HepG2 (cell line): ENCODE measurements at regions not wholly inside any gene's neighbourhood (a gene's known extent, or its start where the extent isn't known, plus 50 kb on each side); places are given as distances from the start of the nearest gene placed in this dataset.

ENCODE experiments used
- ATAC-seq: fragments of 200-7000 bp; cut with Tn5 transposase; 3 replicates; pipeline ENCODE4 v1.9.1; 2020; ENCODE audit warnings: mild to moderate bottlenecking, moderate library complexity
- BruUV-seq: library from RNA; stranded (reverse); fragments of 400-500 nt; replicated peaks from 2 replicates; lab custom pipeline; 2021; lab: Mats Ljungman, UMichigan
- CTCF ChIA-PET: fragments of 300-600 bp; formaldehyde crosslinking; extraction: SDS; loops from one replicate; lab custom pipeline; 2021; ENCODE audit warnings: low total read pairs, inconsistent platforms, low intra/inter-chr PET ratio; lab: Yijun Ruan, JAX
- POLR2A ChIA-PET: fragments of 350-600 bp; sonication (Branson Sonifier 250); formaldehyde crosslinking; loops from one replicate; lab custom pipeline; 2020; ENCODE audit warnings: antibody characterized with exemption, inconsistent platforms; lab: Yijun Ruan, JAX
- DNase-seq: peaks from one replicate; pipeline ENCODE4 v3.0.0-alpha.2; 2015; ENCODE audit warnings: low spot score
- FAIRE-seq: peaks from 3 replicates; lab custom pipeline; 2011; peaks lifted over from hg19 to GRCh38; lab: Jason Lieb, UNC
- H2AFZ ChIP-seq: one replicate; pipeline ENCODE4 v1.6.1; 2011; ENCODE audit warnings: low read length, inconsistent platforms
- H3K27ac ChIP-seq: fragments of 300-600 bp; 3 replicates; pipeline ENCODE4 v1.8.0; 2011; ENCODE audit warnings: mixed run types, mild to moderate bottlenecking, mixed read lengths, low read length, inconsistent platforms; ENCODE audit not compliant: insufficient read depth; ENCODE audit errors: extremely low read length
- H3K27me3 ChIP-seq, 2 experiments: fragments of 200-600 bp in 1 of 2; 2 replicates in 1 of 2; 3 replicates in 1 of 2; pipeline versions ENCODE4 v1.6.0 to v1.8.0; 2011; ENCODE audit warnings: low read length in 2 of 2, mild to moderate bottlenecking in 2 of 2, moderate library complexity in 2 of 2, inconsistent platforms in 1 of 2; ENCODE audit not compliant: insufficient read depth in 2 of 2, control insufficient read depth in 1 of 2
- H3K36me3 ChIP-seq, 2 experiments: fragments of 200-600 bp in 1 of 2; replicated peaks in 1 of 2; 2 replicates in 1 of 2; 3 replicates in 1 of 2; pipeline versions ENCODE4 v1.5.1 to v1.8.0; 2011; ENCODE audit warnings: low read length in 2 of 2, inconsistent platforms in 1 of 2; ENCODE audit not compliant: insufficient read depth in 2 of 2, control insufficient read depth in 1 of 2
- H3K4me1 ChIP-seq: 2 replicates; pipeline ENCODE4 v1.5.1; 2012; ENCODE audit warnings: low read length, inconsistent platforms; ENCODE audit not compliant: insufficient read depth
- H3K4me2 ChIP-seq: 2 replicates; pipeline ENCODE4 v1.6.0; 2011; ENCODE audit warnings: low read depth, low read length, inconsistent platforms
- H3K4me3 ChIP-seq, 3 experiments: fragments of 200-600 bp in 1 of 3; sonication (generic), shearing (Covaris generic) in 1 of 3; replicated peaks in 1 of 3; 2 replicates each; pipeline ENCODE4 v1.5.1; 2011 to 2016; ENCODE audit warnings: low read length in 3 of 3, inconsistent platforms in 2 of 3, low read depth in 2 of 3, mild to moderate bottlenecking in 2 of 3, control low read depth in 1 of 3, mixed read lengths in 1 of 3; ENCODE audit not compliant: insufficient read depth in 1 of 3
- H3K79me2 ChIP-seq: one replicate; pipeline ENCODE4 v1.6.1; 2011; ENCODE audit warnings: low read length, inconsistent platforms; ENCODE audit not compliant: insufficient read depth
- H3K9ac ChIP-seq: 2 replicates; pipeline ENCODE4 v1.6.0; 2011; ENCODE audit warnings: mild to moderate bottlenecking, low read depth, low read length, inconsistent platforms; ENCODE audit not compliant: insufficient read depth
- H3K9me3 ChIP-seq: 2 replicates; pipeline ENCODE4 v1.5.1; 2012; ENCODE audit warnings: mild to moderate bottlenecking, low read length
- H4K20me1 ChIP-seq: 2 replicates; pipeline ENCODE4 v1.6.0; 2011; ENCODE audit warnings: inconsistent platforms, mild to moderate bottlenecking, low read length, moderate library complexity; ENCODE audit not compliant: insufficient read depth
- HNRNPL ChIP-seq: fragments of 200-400 bp; formaldehyde crosslinking; IDR thresholded peaks from 2 replicates; pipeline ENCODE4 v1.6.1; 2017; ENCODE audit warnings: mild to moderate bottlenecking, low read depth, low read length
- KLF15 ChIP-seq: sonication (generic); formaldehyde crosslinking; IDR thresholded peaks from 2 replicates; pipeline ENCODE4 v1.8.1; 2023; ENCODE audit warnings: borderline replicate concordance, mild to moderate bottlenecking, inconsistent platforms, missing genetic modification reagents, mixed read lengths
- MAF1 ChIP-seq: sonication (generic); formaldehyde crosslinking; IDR thresholded peaks from 2 replicates; pipeline ENCODE4 v1.5.0; 2020; ENCODE audit warnings: missing genetic modification reagents, borderline replicate concordance
- MIER3 ChIP-seq: IDR thresholded peaks from 2 replicates; pipeline ENCODE4 v1.6.1; 2016; ENCODE audit warnings: missing compliant biosample characterization, borderline replicate concordance
- NFE2L1 ChIP-seq: sonication (generic); formaldehyde crosslinking; IDR thresholded peaks from 2 replicates; pipeline ENCODE4 v1.4.0; 2020; ENCODE audit warnings: missing genetic modification reagents, mild to moderate bottlenecking, borderline replicate concordance
- NONO ChIP-seq, 2 experiments: fragments of 450-650 bp in 1 of 2; sonication (generic) in 1 of 2; formaldehyde crosslinking in 1 of 2; IDR thresholded peaks in 1 of 2; conservative IDR thresholded peaks in 1 of 2; 2 replicates each; pipeline versions ENCODE4 v1.6.1 to v1.8.0; 2017 to 2022; ENCODE audit warnings: mild to moderate bottlenecking in 1 of 2, missing genetic modification reagents in 1 of 2, moderate library complexity in 1 of 2
- NR1H2 ChIP-seq: sonication (generic); formaldehyde crosslinking; IDR thresholded peaks from 2 replicates; pipeline ENCODE4 v1.8.1; 2022; ENCODE audit warnings: low read depth, missing genetic modification reagents, borderline replicate concordance
- PATZ1 ChIP-seq: sonication (generic); formaldehyde crosslinking; IDR thresholded peaks from 2 replicates; pipeline ENCODE4 v1.4.0; 2020; ENCODE audit warnings: missing genetic modification reagents
- PRMT3 ChIP-seq: sonication (generic); formaldehyde crosslinking; IDR thresholded peaks from 2 replicates; pipeline ENCODE4 v1.8.1; 2022; ENCODE audit warnings: low read depth, mild to moderate bottlenecking, moderate library complexity, missing genetic modification reagents, borderline replicate concordance
- RBAK ChIP-seq: sonication (generic); formaldehyde crosslinking; IDR thresholded peaks from 2 replicates; pipeline ENCODE4 v1.5.1; 2020; ENCODE audit warnings: mild to moderate bottlenecking, missing genetic modification reagents
- SAP130 ChIP-seq: IDR thresholded peaks from 2 replicates; pipeline ENCODE4 v1.6.1; 2016; ENCODE audit warnings: low read depth
- TCF12 ChIP-seq, 2 experiments: fragments of 450-650 bp in 1 of 2; sonication (generic) in 1 of 2; formaldehyde crosslinking in 1 of 2; IDR thresholded peaks; 2 replicates each; pipeline versions ENCODE4 v1.6.1 to v1.8.0; 2017 to 2022; ENCODE audit warnings: antibody characterized with exemption in 1 of 2, mild to moderate bottlenecking in 1 of 2, missing genetic modification reagents in 1 of 2, moderate library complexity in 1 of 2
- ZFYVE20 ChIP-seq: sonication (generic); formaldehyde crosslinking; IDR thresholded peaks from 2 replicates; pipeline ENCODE4 v1.8.0; 2023; ENCODE audit warnings: low read depth, mild to moderate bottlenecking, moderate library complexity, missing genetic modification reagents, borderline replicate concordance
- ZNF251 ChIP-seq: sonication (generic); formaldehyde crosslinking; IDR thresholded peaks from 2 replicates; pipeline ENCODE4 v1.9.0; 2021; ENCODE audit warnings: mild to moderate bottlenecking, missing genetic modification reagents
- ZNF570 ChIP-seq: sonication (generic); formaldehyde crosslinking; IDR thresholded peaks from 2 replicates; pipeline ENCODE4 v1.4.0; 2020; ENCODE audit warnings: mild to moderate bottlenecking, missing genetic modification reagents, borderline replicate concordance
- ZNF724P ChIP-seq: sonication (generic); formaldehyde crosslinking; IDR thresholded peaks from 2 replicates; pipeline ENCODE4 v1.8.0; 2022; ENCODE audit warnings: missing genetic modification reagents, borderline replicate concordance
- ZNF740 ChIP-seq: sonication (generic); formaldehyde crosslinking; IDR thresholded peaks from 2 replicates; pipeline ENCODE4 v1.4.0; 2020; ENCODE audit warnings: missing genetic modification reagents
- ZNF781 ChIP-seq: sonication (generic); formaldehyde crosslinking; IDR thresholded peaks from 2 replicates; pipeline ENCODE4 v1.5.1; 2020; ENCODE audit warnings: borderline replicate concordance, mild to moderate bottlenecking, missing genetic modification reagents; ENCODE audit errors: not compliant biosample characterization
- ZNF891 ChIP-seq: sonication (generic); formaldehyde crosslinking; IDR thresholded peaks from 2 replicates; pipeline ENCODE4 v1.5.0; 2020; ENCODE audit warnings: mild to moderate bottlenecking, missing genetic modification reagents
- WGBS: methylation state at CpG from one replicate; pipeline ENCODE4 v1.1.6; 2017; ENCODE audit warnings: low lambda C conversion rate; 5-methylcytosine and 5-hydroxymethylcytosine counted together
- in situ Hi-C: cut with HindIII; loops from 2 replicates; pipeline ENCODE4 v1.10.0; 2017; ENCODE audit warnings: low pct_unique_long_range_greater_than_20kb; ENCODE audit not compliant: extremely low pct_ligation_motif_present
- intact Hi-C: fragments of 100-400 bp; cut with micrococcal nuclease; formaldehyde crosslinking; loops from one replicate; pipeline ENCODE4 v1.10.0; 2022; ENCODE audit not compliant: unreplicated experiment

GRCh38 chr13:50283017-50283416 is 267.8 kb downstream of the KCNRG start (continued):
- TF ChIP-seq RBAK (CRISPR knock-in tag) (no peak), NR1H2 (CRISPR knock-in tag) (no peak), SAP130 (CRISPR knock-in tag) (peak; percentile 63), PATZ1 (CRISPR knock-in tag) (peak; percentile 52; the same call in 1 of the 2 replicates), ZNF781 (CRISPR knock-in tag) (no peak), ZNF251 (CRISPR knock-in tag) (no peak), MAF1 (CRISPR knock-in tag) (no peak), NFE2L1 (CRISPR knock-in tag) (no peak), HNRNPL (no peak)

GRCh38 chr13:50284540-50284939 is 269.3 kb downstream of the KCNRG start:
- DNase-seq, result no peak
- TF ChIP-seq ZNF570 (CRISPR knock-in tag) (no peak), ZFYVE20 (CRISPR knock-in tag) (no peak), ZNF891 (CRISPR knock-in tag) (no peak), TCF12 (IDR thresholded peaks at IDR 0.05) (no peak), TCF12 (CRISPR knock-in tag; IDR thresholded peaks at IDR 0.05) (no peak), MIER3 (CRISPR knock-in tag) (no peak), NONO (IDR thresholded peaks at IDR 0.05) (no peak), NONO (CRISPR knock-in tag; conservative IDR thresholded peaks at IDR 0.05) (no peak), ZNF724P (no peak), KLF15 (no peak), PRMT3 (CRISPR knock-in tag) (no peak), ZNF740 (CRISPR knock-in tag) (no peak)

More at GRCh38 chr13:50284540-50284939, 269.3 kb downstream of the KCNRG start:
- ATAC-seq, result no peak
- ChIA-PET POLR2A (no interaction called here), CTCF (no interaction called here)
- Histone ChIP-seq H3K9me3 (no peaks in the 10 kb centered on the region), H3K36me3 (no peaks in the 10 kb centered on the region; a peak in 1 of 5 replicates), H4K20me1 (peaks cover 6% of the 10 kb centered on the region; the same call in 1 of the 2 replicates), H3K9ac (no peak overlapping the region), H3K4me2 (no peak overlapping the region), H3K79me2 (peaks cover 38% of the 10 kb centered on the region), H3K4me3 (no peak overlapping the region), H3K27me3 (no peaks in the 10 kb centered on the region), H3K27ac (no peak overlapping the region), H2AFZ (no peak overlapping the region), H3K4me1 (peaks cover 56% of the 10 kb centered on the region)
- intact Hi-C loops (no loop called here), in situ Hi-C loops (no loop called here)
- no peak for FAIRE-seq
- BruUV-seq, result no TSS peak
- 46% methylated on average over 2 of the region's 2 CpGs for WGBS
